ENCODE measurements at regions not wholly inside any gene's neighbourhood (a gene's known extent, or its start where the extent isn't known, plus 50 kb on each side); places are given as distances from the start of the nearest gene placed in this dataset.
A peak's percentile ranks its signal among the peaks of the same experiment; 100 is the strongest.

- peak in 1 of 2 donors; percentile 58 for DNase-seq (ENCODE audit: low read depth in 2 of 2)
- no peak for TF ChIP-seq CTCF (conservative IDR thresholded peaks at IDR 0.05 in 1 of 2, IDR thresholded peaks at IDR 0.05 in 1 of 2; ENCODE audit: low read depth in 1 of 2, low read length in 2 of 2)
- TF ChIP-seq EZH2 (IDR thresholded peaks at IDR 0.05; ENCODE audit: low read length, missing control alignments), result no peak
- Histone ChIP-seq H3K27me3 (ENCODE audit: control insufficient read depth, insufficient read depth, low read length) (peaks cover 4% of the 10 kb centered on the region), H3K9ac (ENCODE audit: insufficient read depth, low read length) (no peak overlapping the region), H4K20me1 (ENCODE audit: control insufficient read depth, extremely low read depth, insufficient read depth, low read length) (no peaks in the 10 kb centered on the region), H3K27ac (ENCODE audit: insufficient read depth, low read length) (no peak overlapping the region), H2AFZ (ENCODE audit: low read length) (no peak overlapping the region), H3K36me3 (ENCODE audit: control insufficient read depth, insufficient read depth, low read length) (no peaks in the 10 kb centered on the region), H3K9me3 (ENCODE audit: control insufficient read depth, insufficient read depth, low read depth, low read length) (no peaks in the 10 kb centered on the region), H3K4me2 (ENCODE audit: extremely low read depth, insufficient read depth, low read length) (no peak overlapping the region), H3K79me2 (ENCODE audit: control insufficient read depth, insufficient read depth, low read length) (no peaks in the 10 kb centered on the region), H3K4me3 (replicated peaks in 1 of 4; ENCODE audit: control extremely low read depth in 1 of 4, insufficient read depth in 1 of 4, low read depth in 3 of 4, low read length in 4 of 4) (no peak overlapping the region), H3K4me1 (ENCODE audit: control insufficient read depth, extremely low read depth, insufficient read depth, low read length) (no peaks in the 10 kb centered on the region)
These were observed 281.1 kb upstream of the MAP3K1 start for GRCh38 chr5:56534102-56534829.

DNA sequence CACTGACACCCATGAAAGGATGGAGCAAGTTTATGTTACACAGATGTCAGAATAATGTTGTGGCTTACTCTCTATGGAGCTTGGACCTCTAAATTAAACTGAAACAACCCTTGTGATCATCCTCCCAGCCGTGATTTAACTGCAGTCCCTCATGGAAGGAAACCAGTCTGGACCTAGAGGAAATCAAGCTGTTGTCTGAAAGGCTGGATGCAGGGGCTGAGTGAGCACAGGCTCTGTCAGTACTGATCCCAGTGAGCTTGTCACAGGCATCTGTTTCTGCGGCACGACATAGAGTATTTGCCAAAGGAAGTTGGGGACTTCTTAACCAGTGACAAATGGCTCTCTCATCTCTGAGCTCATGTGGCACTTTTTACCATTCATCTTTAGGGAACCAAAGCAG, 282.9 kb upstream of the MAP3K1 start:
- peak in 1 of 2 donors; percentile 11 for DNase-seq (ENCODE audit: low read depth in 2 of 2)
- TF ChIP-seq EZH2 (IDR thresholded peaks at IDR 0.05; ENCODE audit: low read length, missing control alignments) (no peak), CTCF (conservative IDR thresholded peaks at IDR 0.05 in 1 of 2, IDR thresholded peaks at IDR 0.05 in 1 of 2; ENCODE audit: low read depth in 1 of 2, low read length in 2 of 2) (no peak)
- Histone ChIP-seq H3K79me2 (ENCODE audit: control insufficient read depth, insufficient read depth, low read length) (no peaks in the 10 kb centered on the region), H3K4me1 (ENCODE audit: control insufficient read depth, extremely low read depth, insufficient read depth, low read length) (no peaks in the 10 kb centered on the region), H3K4me3 (replicated peaks in 1 of 4; ENCODE audit: control extremely low read depth in 1 of 4, insufficient read depth in 1 of 4, low read depth in 3 of 4, low read length in 4 of 4) (no peak overlapping the region), H3K9me3 (ENCODE audit: control insufficient read depth, insufficient read depth, low read depth, low read length) (no peaks in the 10 kb centered on the region), H3K9ac (ENCODE audit: insufficient read depth, low read length) (no peak overlapping the region), H3K4me2 (ENCODE audit: extremely low read depth, insufficient read depth, low read length) (no peak overlapping the region), H3K36me3 (ENCODE audit: control insufficient read depth, insufficient read depth, low read length) (no peaks in the 10 kb centered on the region), H3K27me3 (ENCODE audit: control insufficient read depth, insufficient read depth, low read length) (peaks cover 4% of the 10 kb centered on the region), H3K27ac (ENCODE audit: insufficient read depth, low read length) (no peak overlapping the region), H4K20me1 (ENCODE audit: control insufficient read depth, extremely low read depth, insufficient read depth, low read length) (no peaks in the 10 kb centered on the region), H2AFZ (ENCODE audit: low read length) (no peak overlapping the region)

DNA sequence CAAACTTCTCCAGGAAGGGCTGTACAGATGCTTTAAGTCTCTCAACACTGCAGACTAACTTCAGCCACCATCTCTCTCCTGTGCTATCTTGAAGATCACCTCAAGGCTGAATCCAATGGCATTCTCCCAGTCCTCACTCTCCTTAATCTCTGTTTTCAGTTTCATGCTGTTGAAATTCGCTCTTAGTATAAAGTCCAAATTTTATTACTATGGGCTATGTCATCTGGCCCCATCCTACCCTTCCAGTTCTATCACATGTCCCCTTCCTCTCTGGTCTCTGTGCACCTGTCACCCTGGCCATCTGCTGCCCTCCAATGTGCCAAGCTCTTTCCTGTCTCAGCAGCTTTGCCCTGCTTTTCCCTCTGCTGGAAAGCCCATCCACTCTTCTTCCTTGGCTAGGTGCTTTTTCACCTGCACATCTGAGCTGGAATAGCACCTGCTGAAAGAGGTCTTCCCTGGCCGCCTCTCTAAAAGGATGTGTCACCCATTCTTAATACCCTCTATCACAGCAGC, 284.7 kb upstream of the MAP3K1 start:
- Histone ChIP-seq H2AFZ (ENCODE audit: low read length) (no peak overlapping the region), H3K36me3 (ENCODE audit: control insufficient read depth, insufficient read depth, low read length) (no peaks in the 10 kb centered on the region), H4K20me1 (ENCODE audit: control insufficient read depth, extremely low read depth, insufficient read depth, low read length) (no peaks in the 10 kb centered on the region), H3K9ac (ENCODE audit: insufficient read depth, low read length) (no peak overlapping the region), H3K9me3 (ENCODE audit: control insufficient read depth, insufficient read depth, low read depth, low read length) (no peaks in the 10 kb centered on the region), H3K27ac (ENCODE audit: insufficient read depth, low read length) (no peak overlapping the region), H3K79me2 (ENCODE audit: control insufficient read depth, insufficient read depth, low read length) (no peaks in the 10 kb centered on the region), H3K4me1 (ENCODE audit: control insufficient read depth, extremely low read depth, insufficient read depth, low read length) (no peaks in the 10 kb centered on the region), H3K4me3 (replicated peaks in 1 of 4; ENCODE audit: control extremely low read depth in 1 of 4, insufficient read depth in 1 of 4, low read depth in 3 of 4, low read length in 4 of 4) (no peak overlapping the region), H3K4me2 (ENCODE audit: extremely low read depth, insufficient read depth, low read length) (no peak overlapping the region), H3K27me3 (ENCODE audit: control insufficient read depth, insufficient read depth, low read length) (peaks cover 4% of the 10 kb centered on the region)
- TF ChIP-seq CTCF (conservative IDR thresholded peaks at IDR 0.05 in 1 of 2, IDR thresholded peaks at IDR 0.05 in 1 of 2; ENCODE audit: low read depth in 1 of 2, low read length in 2 of 2) (no peak), EZH2 (IDR thresholded peaks at IDR 0.05; ENCODE audit: low read length, missing control alignments) (no peak)
- DNase-seq (ENCODE audit: low read depth in 2 of 2), result no peak

All from fibroblast of lung (primary cell).